Stimulated activated CD8-positive, alpha-beta memory T cell treated with anti-CD3 and anti-CD28 coated beads, Interleukin-12 subunit alpha, Interleukin-12 subunit beta, amount 100 ng/mL, for 24 hours (primary cell): ENCODE measurements at regions not wholly inside any gene's neighbourhood (a gene's known extent, or its start where the extent isn't known, plus 50 kb on each side); places are given as distances from the start of the nearest gene placed in this dataset.
"Not testable (repeated sequence)": the region's sequence is repeated elsewhere in the genome, so short reads cannot be mapped to it uniquely, and the experiment has no call there.

ENCODE experiments used
- DNase-seq: peaks from one replicate; pipeline ENCODE4 v3.0.0-alpha.2; 2020; ENCODE audit errors: extremely low read depth

DNA sequence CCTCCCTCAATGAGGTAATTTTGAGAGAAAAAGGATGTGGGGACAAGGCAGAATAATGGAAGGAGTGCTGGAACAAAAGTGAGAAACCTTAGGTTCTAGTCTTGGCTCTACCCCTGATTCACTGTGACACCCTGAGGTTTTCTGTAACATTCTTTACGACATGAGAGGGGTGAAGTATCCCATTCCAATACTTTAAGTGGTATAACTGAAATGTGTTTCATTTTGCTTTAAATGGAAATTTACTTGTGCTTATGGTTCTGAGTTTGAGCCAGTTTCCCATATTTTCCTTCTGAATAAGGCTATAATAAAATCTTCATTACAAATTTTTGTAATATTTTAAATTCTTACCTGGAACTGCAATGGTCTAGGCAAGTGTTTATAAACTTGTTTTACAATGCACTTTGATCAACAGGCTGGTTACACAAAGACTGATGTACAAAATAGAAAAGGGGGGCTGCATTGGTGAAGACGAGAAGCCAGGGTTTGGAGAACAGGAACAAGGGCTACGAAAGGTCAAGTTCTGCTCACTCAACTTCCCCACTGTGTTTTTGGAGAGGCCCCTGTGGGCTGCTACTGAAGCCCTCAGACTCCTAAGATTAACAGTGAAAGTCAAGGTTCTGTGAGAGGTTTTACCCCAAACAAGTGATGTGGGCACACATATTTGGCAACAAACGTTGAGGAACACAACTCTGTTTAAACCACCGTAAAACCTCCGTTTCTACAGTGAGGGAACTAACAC, 171.9 kb upstream of the ELL2 start:
- DNase-seq, result no peak

GRCh38 chr5:96129276-96129675, 167.6 kb upstream of the ELL2 start:
- no peak for DNase-seq

- no peak for DNase-seq
These were observed 166.7 kb upstream of the ELL2 start for GRCh38 chr5:96128204-96128864.

- DNase-seq, result no peak
These were observed 165.9 kb upstream of the ELL2 start for GRCh38 chr5:96127538-96127937.

DNA sequence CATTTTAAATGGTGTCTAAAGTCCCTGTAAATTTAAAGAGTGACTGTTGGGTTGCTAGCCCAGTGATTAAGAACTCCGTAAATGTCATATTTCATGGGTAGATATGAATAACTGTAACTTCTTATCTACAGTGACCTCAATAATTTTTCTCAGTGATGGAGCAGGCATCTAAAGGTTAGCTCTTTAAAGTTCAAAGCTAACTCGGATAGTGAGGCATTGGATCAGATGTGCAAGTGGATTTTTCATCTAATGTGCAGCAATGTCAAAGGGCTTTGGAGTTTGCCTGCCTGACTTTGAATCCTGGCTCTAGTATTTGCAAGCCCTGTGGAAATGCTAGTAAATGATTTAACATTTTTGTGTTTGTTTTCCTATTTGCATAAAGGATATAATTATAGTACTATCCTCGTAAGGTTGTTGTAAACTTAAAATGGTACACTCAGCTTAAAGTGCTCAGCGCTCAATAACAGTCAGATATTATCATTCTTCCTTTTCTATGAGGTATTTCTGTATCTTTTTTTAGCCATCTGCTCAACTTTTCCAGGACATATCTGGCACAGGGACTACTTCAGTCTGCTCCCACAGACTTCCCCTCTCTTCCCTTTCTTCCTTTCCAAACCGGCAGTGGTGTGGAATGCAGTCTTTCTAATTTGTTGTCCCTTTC, 163.7 kb upstream of the ELL2 start:
- DNase-seq, result no peak

GRCh38 chr5:96124589-96124988, 162.9 kb upstream of the ELL2 start:
- no peak for DNase-seq

DNA sequence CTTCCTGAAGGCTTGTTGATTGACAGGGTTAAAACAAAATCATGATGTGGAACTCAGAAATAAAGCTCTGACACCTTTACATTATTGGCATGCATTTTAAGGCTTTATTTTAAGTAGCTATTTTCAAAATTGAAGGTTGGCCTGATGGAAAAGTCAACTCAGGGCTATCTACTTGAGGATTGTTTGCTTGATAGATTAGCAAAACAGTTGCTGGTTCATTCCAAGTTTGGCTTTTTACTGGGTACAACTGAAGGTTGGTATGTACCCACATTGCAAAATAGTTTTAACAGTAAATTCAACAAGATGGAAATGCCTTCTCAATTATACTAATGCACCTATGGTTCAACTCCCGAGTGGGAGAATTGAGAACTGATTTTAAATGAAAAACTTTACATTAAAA, 161.8 kb upstream of the ELL2 start:
- DNase-seq, result no peak

- no peak for DNase-seq
These were observed 159.7 kb upstream of the ELL2 start for GRCh38 chr5:96121364-96121763.

- no peak for DNase-seq
These were observed 158.5 kb upstream of the ELL2 start for GRCh38 chr5:96120120-96120519.

DNA sequence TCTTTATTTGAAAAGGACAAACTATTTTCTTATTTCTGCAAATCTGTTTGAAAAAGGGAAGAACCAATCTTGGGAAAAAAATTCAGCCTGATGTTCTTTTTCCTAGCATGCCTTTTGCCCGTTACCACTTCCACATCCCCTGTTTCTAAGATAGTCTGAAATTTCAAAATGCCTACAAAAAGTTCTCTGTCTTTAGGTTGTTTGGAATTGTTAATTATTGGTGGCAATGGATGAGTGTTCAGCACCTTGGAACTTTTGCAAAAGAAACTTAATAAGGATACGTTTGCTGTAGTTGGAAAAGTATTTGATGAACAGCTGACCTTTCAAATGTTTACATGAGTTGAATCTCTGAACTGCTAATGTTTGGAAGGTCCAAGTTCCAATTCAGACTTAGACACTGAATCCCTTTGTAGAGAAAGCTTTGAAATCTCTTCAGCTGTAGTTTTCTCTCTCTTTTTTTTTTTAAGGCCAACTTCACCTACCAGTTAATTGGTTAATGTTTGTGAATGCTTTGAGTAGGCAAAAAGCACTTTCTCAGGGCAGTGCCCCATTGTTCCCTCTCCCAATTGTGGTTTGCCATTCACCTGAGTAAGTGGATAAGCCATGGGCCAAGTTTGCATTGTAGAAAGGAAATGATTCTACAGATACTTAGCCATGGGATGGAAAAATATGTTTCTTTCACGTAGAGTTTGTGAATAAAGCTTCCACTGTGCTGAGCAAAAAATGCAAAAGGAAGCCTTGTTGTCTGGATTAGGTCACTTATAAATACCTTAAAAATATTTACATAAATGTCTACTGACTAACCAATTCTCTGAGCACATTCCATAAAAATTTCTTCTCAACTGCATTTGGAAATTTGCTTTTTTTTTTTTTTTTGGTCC, 156.4 kb upstream of the ELL2 start:
- DNase-seq, result no peak

DNA sequence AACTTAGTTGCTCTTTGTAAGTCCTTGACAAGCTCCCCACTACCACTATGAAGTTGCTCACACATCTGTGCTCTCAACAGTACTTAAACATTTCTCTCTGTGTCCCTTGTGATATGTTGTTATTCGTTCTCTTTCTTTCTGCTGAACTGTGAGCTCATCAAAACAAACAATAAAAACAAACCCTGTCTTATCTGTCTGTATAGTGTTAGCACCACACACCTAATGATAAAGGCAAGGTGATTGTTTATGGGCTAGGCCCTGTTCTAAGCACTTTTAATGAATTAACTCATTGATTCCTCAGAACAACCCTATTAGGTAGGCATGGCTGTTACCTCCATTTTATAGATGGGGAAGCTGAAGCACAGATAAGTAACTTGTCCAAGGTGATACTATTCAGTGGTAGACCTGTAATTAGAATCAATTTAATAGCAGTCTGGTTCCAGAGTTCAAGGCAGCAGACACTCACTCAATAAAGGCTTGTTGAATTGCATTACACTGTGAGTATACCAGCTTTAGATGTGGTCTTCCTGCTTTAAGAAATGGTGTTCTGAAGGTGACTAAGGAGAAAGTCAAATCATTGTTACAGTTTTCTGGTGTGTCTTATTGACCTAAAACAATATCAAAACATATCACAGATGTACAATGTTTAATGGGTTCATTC, 153.6 kb upstream of the ELL2 start:
- no peak for DNase-seq

DNA sequence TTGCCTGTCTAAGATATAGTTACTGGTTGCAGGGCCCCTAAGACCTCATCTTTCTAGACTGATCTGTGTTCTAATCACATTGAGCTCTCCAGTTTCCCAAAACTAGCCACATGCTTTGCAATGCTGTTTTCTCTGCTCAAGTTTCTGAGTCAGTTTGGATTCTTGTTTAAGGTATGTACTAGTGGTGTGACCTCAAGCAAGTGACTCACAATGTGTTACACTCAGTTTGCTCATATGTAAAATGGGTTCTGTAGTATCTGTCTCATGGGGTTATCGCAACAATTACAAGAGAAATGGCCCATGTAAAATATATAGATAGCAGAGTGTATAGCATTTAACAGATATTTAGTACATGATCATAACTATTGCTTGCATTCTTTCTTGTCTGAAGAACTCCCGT, 153.1 kb upstream of the ELL2 start:
- DNase-seq, result no peak

DNA sequence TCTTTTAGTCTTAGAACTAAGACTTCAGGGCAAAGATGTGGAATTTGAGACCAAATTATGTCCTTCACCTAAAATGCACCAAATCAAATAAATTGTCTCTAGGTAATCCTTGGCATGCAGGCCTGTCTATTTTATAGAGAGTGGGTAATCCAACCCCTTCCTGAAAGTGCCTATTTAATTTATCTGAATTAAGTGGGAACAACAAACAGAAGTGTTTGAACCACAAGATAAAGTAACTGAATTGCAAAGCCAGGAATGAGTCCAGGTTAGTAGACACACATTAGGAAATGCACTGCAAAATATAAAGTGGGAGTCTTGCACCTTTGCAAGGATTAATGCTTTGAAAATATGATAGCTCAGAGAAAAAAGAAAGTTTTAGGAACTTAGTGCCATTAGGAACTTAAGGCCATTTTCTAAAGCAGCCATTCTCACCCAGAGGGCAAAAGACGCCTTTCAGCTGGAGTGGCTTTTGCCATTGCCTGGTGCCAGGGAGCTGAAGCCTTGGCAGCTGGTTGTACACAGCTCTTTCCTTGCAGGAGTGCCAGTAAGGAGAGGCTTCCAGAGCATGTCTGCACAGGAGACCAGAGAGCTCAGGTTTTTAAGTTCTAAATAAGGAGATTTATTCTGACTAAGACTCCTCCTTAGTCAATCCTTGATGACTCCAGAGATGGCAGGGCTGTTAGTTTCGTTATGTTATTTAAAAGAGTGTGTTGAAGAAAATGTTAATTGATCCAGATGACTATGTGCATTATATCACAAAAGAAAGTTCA, 151.7 kb upstream of the ELL2 start:
- no peak for DNase-seq

DNA sequence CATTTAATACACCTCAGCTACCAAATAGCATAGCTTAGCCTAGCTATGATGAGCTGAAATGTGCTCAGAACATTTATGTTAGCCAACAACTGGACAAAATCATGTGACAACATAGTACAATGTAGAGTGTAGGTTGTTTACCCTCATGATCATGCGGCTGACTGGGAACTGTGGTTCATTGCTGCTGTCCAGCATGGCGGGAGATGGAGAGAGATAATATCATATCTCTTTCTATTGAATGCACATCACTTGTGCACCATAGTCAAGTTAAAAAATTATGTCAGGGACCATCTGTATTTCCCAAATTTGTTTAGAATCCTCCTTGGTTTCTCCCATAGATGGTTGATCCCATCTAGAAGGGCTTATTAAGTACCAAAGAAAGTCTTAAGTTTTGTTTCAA, 151.1 kb upstream of the ELL2 start:
- no peak for DNase-seq

DNA sequence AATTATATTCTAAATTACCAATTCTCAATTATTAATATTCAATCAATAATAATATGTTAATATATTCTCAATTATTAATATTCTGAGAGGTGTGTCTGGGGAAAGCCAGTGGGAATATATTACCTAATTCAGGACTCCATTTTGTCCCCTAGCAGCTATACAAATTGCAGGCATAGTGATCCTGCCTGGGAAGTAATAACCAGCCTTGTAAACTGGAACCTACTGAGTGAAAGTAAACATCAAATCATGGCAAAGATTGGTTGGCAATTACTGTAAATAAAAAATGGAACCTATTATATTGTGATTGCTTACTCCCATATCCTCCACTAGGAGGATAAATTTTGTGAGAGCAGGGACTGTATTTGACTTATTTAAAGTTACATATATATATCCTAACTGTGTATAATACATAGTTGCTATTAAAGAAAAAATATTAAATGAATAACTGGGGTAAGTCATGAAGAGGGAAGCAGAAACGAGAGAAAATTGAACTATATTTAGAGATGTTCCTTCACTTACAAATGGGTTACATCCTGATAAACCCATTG, 150.5 kb upstream of the ELL2 start:
- DNase-seq, result no peak

DNA sequence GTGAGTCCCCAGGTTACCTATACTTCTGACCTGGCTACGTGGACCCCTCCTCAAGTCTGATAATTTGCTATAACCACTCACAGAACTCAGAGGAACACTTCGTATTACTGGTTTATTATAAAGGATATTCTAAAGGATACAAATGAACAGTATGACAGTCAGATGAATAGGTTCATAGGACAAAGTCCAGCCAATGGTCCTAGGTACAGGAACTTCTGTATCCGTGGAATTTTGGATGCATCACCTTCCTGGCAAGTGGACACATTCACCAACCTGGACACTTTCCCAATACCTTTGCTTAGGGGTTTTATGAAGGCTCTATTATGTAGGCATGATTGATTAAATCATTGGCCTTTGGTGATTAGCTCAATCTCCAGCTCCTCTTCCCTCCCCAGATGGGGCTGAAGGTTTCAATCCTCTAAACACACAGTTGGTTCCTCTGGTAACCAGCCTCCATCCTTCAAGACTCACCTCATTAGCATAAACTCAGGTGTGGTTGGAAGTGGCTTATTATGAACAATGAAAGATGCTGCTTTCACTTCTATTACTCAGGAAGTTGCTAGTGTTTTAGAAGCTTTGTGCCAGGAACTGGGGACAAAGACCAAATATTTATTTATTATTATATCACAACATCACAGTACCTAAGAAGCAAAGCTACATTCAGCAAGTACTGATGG, 149.6 kb upstream of the ELL2 start:
- DNase-seq, result no peak

DNA sequence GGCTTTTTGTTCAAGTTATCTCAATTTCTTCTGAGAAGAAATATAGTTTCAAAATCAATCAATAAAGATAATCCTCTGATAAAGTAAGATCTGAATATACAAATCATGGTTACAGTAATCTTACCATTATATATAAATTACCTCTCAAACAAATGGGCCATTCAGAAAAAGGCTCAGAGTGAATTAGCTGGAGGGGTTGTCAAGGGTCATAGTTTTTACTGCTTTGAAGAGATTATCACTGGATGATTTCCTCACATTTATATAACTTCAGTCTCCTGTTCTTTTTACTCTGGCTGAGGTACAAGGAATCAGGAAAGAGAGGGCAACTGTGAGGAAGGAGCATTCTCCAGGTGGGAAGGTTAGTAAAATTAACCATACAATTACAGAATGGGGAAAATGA, 148.6 kb upstream of the ELL2 start:
- DNase-seq, result no peak

- DNase-seq, result not testable (repeated sequence)
These were observed 147.0 kb upstream of the ELL2 start for GRCh38 chr5:96108629-96109028.

GRCh38 chr5:96103829-96104228, 142.2 kb upstream of the ELL2 start:
- DNase-seq, result not testable (repeated sequence)
